GM06990 (cell line): ENCODE measurements at regions not wholly inside any gene's neighbourhood (a gene's known extent, or its start where the extent isn't known, plus 50 kb on each side); places are given as distances from the start of the nearest gene placed in this dataset.

ENCODE experiments used
- DNase-seq: peaks from one replicate; pipeline ENCODE4 v3.0.0-alpha.2; 2011; ENCODE audit not compliant: insufficient read length; ENCODE audit errors: extremely low read depth
- H3K27me3 ChIP-seq: replicated peaks from 2 replicates; pipeline ENCODE4 v1.6.0; 2011; ENCODE audit warnings: low read length; ENCODE audit not compliant: control insufficient read depth, insufficient read depth
- H3K36me3 ChIP-seq: 2 replicates; pipeline ENCODE4 v1.5.1; 2011; ENCODE audit warnings: low read length; ENCODE audit not compliant: control insufficient read depth, insufficient read depth
- H3K4me3 ChIP-seq: replicated peaks from 2 replicates; pipeline ENCODE4 v1.5.1; 2011; ENCODE audit warnings: low read depth, mild to moderate bottlenecking, control low read depth, low read length
- TF ChIP-seq, protein P1 (sequence below): IDR thresholded peaks from 2 replicates; pipeline ENCODE4 v1.5.1; 2011; ENCODE audit warnings: low read length, control low read depth, mild to moderate bottlenecking, inconsistent platforms; ENCODE audit not compliant: insufficient read depth, poor library complexity, severe bottlenecking

DNA sequence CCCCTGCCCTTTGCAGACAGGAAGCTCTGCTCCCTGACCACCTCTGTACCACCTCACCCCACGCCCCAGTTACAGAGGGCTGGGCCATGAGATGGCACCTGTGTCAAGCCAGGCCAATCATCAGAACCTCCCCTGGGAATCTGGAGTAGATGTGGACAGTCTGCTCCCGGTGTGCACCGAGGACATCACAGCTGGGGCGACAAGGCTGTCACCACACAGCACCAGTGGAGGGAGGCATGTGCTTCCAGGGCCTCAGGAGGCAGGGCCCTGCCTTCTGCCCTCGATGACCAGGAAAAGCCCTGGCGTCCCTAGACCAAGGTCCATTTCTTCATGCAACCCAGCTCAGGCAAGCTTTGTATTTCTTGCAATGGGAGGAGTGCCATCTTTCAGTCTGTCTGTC is 309.5 kb downstream of the CTTN start:
- TF ChIP-seq, protein P1, sequence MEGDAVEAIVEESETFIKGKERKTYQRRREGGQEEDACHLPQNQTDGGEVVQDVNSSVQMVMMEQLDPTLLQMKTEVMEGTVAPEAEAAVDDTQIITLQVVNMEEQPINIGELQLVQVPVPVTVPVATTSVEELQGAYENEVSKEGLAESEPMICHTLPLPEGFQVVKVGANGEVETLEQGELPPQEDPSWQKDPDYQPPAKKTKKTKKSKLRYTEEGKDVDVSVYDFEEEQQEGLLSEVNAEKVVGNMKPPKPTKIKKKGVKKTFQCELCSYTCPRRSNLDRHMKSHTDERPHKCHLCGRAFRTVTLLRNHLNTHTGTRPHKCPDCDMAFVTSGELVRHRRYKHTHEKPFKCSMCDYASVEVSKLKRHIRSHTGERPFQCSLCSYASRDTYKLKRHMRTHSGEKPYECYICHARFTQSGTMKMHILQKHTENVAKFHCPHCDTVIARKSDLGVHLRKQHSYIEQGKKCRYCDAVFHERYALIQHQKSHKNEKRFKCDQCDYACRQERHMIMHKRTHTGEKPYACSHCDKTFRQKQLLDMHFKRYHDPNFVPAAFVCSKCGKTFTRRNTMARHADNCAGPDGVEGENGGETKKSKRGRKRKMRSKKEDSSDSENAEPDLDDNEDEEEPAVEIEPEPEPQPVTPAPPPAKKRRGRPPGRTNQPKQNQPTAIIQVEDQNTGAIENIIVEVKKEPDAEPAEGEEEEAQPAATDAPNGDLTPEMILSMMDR, result no peak
- no peaks in the 10 kb centered on the region; the same call in 1 of the 2 replicates for H3K27me3 ChIP-seq
- no peak overlapping the region for H3K4me3 ChIP-seq
- no peaks in the 10 kb centered on the region for H3K36me3 ChIP-seq
- no peak for DNase-seq

DNA sequence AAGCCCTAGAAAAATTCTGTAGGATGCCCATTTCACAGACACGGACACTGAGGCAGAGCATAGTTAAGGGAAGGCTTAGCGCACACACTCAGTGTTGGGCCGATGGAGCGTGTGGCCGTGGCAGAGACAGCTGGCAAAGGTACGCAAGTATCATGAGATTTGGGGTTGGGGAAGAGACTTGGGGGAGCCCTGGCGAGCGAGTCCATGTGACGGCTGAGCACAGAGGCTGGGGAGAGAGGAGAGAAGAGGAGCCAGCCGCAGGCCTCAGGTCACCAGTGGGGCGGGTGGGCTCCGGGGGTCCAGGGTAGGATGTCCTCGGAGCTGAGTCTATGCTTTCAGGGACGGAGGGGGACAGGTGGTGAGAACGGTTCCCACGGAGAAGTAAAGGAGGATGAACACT is 311.3 kb downstream of the CTTN start:
- TF ChIP-seq, protein P1, result no peak
- Histone ChIP-seq H3K36me3 (no peaks in the 10 kb centered on the region), H3K27me3 (no peaks in the 10 kb centered on the region; the same call in 1 of the 2 replicates), H3K4me3 (no peak overlapping the region)
- DNase-seq, result no peak

- no peak for DNase-seq
- Histone ChIP-seq H3K36me3 (no peaks in the 10 kb centered on the region), H3K27me3 (no peaks in the 10 kb centered on the region; the same call in 1 of the 2 replicates), H3K4me3 (no peak overlapping the region)
- TF ChIP-seq, protein P1, result no peak
These were observed 311.9 kb downstream of the CTTN start for GRCh38 chr11:70710192-70710591.

GRCh38 chr11:70710601-70711000 is 312.3 kb downstream of the CTTN start:
- no peak overlapping the region for H3K4me3 ChIP-seq
- no peaks in the 10 kb centered on the region for H3K36me3 ChIP-seq
- no peaks in the 10 kb centered on the region; the same call in 1 of the 2 replicates for H3K27me3 ChIP-seq
- TF ChIP-seq, protein P1, result no peak
- DNase-seq, result no peak

- no peak for DNase-seq
- no peaks in the 10 kb centered on the region for H3K36me3 ChIP-seq
- H3K4me3 ChIP-seq, result no peak overlapping the region
- H3K27me3 ChIP-seq, result no peaks in the 10 kb centered on the region; the same call in 1 of the 2 replicates
- TF ChIP-seq, protein P1, result no peak
These were observed 313.0 kb downstream of the CTTN start for GRCh38 chr11:70711095-70711910.

DNA sequence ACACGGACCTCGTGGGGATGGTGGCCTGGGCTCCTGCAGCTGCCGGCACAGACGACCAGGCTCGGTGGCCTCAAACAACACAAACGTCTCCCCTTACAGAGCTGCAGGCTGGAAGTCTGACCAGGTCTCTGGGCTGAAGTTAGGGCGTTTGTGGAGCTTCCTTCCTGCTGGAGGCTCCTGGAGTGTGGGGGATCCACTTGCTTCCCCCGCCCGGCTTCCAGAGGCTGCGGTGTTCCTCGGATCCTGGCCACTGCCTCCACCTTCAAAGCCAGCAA is 313.5 kb downstream of the CTTN start:
- no peak overlapping the region for H3K4me3 ChIP-seq
- no peaks in the 10 kb centered on the region for H3K36me3 ChIP-seq
- TF ChIP-seq, protein P1, result no peak
- no peaks in the 10 kb centered on the region; the same call in 1 of the 2 replicates for H3K27me3 ChIP-seq
- DNase-seq, result no peak
